ENCODE measurements at regions not wholly inside any gene's neighbourhood (a gene's known extent, or its start where the extent isn't known, plus 50 kb on each side); places are given as distances from the start of the nearest gene placed in this dataset.

- H3K4me3 ChIP-seq (ENCODE audit: low read depth, low read length): no peak overlapping the region
These were observed 879.0 kb downstream of the BRD1 start for GRCh38 chr22:48948575-48949170.

GRCh38 chr22:48947636-48948035 is 880.0 kb downstream of the BRD1 start:
- no peak overlapping the region for H3K4me3 ChIP-seq (ENCODE audit: low read depth, low read length)

DNA sequence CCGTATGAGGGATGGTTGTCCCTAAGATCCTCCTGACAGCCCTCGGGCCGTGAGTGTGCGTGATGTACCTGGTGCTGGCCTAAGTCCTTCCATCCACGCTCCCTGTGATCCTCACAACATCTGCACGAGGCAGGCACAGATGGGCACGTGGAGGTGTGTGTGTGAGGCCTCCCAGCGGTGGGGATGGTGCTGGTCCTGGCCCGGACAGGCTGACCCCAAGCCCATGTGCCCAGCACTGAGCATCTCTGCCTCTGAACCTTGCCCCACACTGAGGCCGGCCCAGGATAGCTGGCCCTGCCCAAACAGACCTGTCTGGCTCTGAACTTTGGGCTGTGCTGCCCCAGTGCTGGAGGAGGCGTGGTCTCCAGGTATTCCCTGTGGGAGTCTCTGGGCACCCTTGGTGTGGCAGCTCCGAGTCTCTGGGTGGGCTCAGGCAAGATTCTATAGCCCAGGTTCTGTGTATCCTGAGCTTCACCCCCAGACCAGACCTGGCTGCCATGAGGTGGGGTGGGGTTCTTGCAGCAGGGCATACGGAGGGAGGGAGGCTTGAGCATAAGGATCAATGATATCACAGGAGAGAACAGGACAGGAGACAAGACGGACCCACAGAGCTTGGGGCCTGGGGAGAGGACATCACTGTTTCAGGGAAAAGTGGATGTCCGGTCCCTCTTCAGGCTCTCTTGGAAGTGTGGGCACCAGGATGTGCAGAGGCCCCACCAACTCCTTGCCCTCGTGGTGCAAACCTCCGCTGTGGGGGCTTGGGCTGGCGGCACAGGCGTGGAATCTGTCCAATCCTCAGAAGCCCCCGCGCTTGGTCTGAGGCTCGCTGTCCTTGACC is 881.8 kb downstream of the BRD1 start:
- no peak overlapping the region for H3K4me3 ChIP-seq (ENCODE audit: low read depth, low read length)

DNA sequence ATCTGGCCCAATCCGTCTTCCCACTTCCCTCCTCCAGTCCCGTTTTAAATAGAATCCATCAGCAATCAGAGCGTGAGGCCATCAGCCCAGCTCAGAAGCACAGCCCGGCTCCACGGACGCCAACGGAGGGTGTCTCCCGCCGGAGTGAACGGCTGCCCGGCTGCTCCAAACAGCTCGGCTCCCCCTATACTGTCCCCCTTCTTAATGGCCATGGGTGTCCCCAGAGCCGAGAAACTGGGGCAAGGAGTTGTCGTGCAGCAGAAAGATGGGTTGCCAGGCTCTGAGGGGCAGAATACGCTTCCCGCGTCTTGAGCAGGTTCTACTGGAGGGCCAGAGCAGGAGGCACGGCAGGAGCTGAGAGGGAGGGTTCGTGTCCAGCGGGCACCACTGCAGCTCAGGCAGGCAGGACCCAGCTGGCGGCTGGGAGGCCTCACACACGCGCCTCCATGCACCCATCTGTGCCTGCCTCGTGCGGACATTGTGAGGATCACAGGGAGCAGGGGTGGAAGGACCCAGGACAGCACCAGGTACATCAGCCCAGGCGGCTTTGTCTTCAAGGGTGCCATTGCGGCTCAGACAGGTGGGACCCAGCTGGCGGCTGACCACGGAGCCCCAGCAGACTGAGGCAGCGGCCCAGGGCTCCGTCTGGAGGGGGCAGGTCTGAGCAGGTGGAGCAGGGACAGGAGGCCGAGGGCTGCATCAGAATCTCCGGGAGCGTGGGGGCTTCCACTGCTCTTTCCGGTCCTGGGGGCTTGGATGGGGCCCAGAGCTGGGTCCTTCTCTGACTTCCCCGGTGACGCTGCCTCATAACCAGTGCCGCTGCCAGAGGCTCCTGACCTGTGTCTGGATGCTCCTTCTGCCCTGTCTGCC is 882.7 kb downstream of the BRD1 start:
- H3K4me3 ChIP-seq (ENCODE audit: low read depth, low read length): no peak overlapping the region

DNA sequence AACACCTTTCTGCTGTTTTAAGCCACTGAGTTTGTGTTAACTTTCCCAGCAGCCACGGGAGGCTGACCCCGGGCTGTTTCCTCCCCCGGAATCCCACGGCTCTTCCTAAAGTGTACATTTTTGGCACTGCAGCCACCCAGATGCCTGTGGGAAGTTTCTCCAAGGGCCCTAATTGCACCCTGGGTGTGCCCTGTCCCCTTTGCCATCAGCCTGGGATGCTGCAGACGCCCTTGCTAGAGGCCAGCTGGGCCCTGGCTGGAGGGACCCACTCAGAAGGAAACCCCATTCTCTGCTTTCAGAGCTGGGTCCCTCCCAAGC is 883.3 kb downstream of the BRD1 start:
- no peak overlapping the region for H3K4me3 ChIP-seq (ENCODE audit: low read depth, low read length)

- H3K4me3 ChIP-seq (ENCODE audit: low read depth, low read length): no peak overlapping the region
These were observed 883.9 kb downstream of the BRD1 start for GRCh38 chr22:48943567-48944432.

DNA sequence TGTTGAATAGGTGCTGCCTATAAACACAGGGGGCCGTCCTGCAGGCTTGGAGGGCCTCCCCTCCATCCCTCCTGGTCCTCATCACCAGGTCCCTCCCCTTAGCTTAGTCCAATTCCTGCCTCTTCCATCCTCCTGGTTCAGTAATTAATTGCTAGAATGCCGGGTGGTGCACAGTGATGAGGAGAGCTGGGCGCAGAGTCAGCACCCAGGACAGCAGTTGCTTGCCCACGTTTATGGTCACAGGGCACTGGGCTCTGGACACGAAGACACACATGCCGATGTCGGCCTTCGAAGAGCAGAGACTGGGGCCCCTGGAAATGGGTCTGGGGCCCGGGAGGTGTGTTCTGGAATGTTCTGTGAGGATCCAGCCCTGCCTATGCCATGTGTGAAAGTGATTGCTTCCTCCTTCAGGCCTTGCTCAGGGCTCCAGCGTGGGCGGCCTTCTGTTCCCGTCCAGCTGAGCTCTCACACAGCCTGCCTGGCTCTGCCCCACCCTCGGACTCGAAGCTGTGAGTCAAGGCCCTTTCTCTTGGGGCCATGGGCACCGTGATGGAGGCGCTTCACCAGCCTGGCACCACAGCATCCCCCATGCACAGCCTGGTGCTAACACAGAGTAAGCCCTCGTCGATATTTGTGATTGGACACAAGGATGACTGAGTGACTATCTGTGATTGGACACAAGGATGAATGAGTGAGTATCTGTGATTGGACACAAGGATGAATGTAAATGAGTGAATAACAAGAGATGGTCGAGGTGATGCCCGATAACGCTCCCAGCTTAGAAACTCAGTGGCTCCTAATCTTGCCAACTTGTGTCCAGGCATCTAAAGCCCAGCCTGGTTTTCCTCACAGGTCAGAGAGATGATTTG is 884.7 kb downstream of the BRD1 start:
- H3K4me3 ChIP-seq (ENCODE audit: low read depth, low read length): no peak overlapping the region

DNA sequence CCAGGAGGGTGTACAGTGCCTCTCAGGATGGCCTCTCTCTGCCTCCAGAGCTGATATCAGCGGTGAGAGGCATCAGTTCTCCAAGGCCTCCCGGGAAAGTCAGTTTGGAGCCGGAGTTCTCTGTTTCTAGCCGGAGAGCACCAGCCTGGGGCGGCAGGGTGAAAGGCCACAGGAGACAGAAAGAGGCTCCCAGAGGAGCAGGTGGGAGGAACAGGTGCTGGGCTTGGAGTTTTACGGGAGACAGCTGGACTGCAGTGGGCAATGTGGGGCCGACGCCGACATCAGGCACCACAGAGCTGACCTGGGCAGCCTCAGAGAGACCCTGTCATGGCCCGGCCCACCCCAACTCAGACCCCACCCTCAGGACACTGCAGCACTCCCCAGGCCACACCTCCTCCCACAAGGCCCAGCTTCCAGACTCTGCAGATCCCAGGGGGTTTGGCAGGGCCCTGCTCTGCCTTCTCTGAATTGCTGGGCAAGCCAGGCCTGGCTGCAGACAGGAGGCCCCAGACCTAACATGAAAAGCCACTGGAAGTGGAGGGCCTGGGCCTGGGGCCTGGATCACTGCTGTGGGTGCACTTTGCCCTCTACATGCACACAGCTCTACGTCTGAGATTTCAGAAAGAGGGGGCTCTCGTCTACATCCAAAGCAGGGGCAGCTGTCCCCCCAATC is 885.6 kb downstream of the BRD1 start:
- H3K4me3 ChIP-seq (ENCODE audit: low read depth, low read length): no peak overlapping the region

DNA sequence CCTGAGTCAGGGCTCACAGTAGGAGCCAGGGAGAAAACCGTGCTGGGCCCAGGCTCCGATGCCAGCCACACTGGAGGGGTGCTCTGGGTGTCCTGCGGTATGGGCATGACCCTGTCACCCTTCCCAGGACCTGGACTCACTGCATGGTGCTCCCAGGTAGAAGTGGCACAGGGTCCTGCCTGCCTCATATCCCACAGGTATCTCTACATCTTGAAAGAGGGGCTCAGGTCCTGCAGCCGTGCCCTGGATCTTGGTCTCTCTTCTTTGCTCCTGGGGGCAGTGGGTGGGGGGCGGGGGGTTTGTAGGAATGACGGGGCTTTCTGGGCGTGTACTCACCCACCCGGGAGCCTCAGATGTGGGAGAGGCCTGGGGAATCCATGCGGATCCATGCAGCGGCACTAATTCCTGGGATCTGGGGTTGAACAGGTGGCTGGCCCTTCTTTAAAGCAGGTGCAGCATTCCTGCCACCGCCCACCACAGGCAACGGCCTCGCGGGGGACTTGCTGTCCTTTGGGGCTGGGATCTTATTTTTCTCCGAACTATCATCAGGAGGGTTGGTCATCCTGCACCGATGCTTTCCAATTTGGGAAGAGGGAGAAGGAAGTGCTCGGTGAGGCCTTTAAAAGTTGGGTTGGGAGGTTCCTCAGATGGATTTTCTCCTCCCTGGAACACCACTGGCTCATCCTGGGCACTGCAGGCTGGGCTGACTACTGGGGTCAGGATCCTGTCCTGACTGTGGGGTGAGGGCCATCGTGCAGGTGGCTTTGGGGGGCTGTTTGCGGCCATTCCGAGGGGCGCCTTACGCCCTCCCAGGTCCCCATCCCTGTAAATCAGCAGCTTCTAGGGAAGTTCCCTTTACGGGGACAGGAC is 886.4 kb downstream of the BRD1 start:
- no peak overlapping the region for H3K4me3 ChIP-seq (ENCODE audit: low read depth, low read length)

DNA sequence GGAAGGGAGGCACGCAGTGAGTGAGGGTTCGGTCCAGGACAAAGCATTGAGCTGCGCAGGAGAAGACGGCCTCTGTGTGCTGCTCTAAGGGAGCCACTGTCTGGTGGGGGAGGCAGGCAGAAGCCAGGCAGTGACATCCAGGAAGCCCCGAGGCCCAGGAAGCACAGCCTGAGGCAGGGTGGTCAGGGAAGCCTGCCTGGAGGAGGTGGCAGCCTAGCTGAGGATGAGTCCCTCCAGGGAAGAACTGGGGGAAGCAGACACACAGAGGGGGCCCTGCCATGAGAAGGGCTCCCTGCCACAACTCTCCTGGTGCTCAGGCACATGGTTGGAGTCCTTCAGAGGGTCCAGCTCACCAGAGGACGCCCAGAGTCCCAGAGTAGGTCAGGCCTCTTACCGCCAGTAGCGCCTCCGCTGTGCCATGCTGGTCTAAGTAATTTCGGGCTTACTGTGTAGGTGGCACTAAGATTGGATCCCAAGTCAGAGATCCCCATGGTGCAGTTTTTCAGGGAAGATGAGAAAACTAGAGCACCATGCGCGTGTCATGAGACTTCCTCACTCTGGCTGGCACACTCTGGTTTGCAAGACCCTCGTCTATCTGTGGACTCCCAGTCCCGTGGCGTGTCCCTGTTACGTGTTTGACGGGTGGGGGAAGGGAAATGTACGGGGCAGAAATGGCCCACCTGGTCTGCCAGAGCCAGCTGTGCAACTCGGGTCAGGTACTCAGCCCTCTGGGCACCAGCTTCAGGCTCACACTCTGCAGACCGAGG is 887.2 kb downstream of the BRD1 start:
- H3K4me3 ChIP-seq (ENCODE audit: low read depth, low read length): no peak overlapping the region

- H3K4me3 ChIP-seq (ENCODE audit: low read depth, low read length): no peak overlapping the region
These were observed 888.0 kb downstream of the BRD1 start for GRCh38 chr22:48939441-48940265.

- H3K4me3 ChIP-seq (ENCODE audit: low read depth, low read length): no peak overlapping the region
These were observed 888.9 kb downstream of the BRD1 start for GRCh38 chr22:48938741-48939140.

- H3K4me3 ChIP-seq (ENCODE audit: low read depth, low read length): no peak overlapping the region
These were observed 890.5 kb downstream of the BRD1 start for GRCh38 chr22:48937032-48937639.

GRCh38 chr22:48936391-48936790 is 891.3 kb downstream of the BRD1 start:
- no peak overlapping the region for H3K4me3 ChIP-seq (ENCODE audit: low read depth, low read length)

- no peak overlapping the region for H3K4me3 ChIP-seq (ENCODE audit: low read depth, low read length)
These were observed 893.2 kb downstream of the BRD1 start for GRCh38 chr22:48934446-48934845.

DNA sequence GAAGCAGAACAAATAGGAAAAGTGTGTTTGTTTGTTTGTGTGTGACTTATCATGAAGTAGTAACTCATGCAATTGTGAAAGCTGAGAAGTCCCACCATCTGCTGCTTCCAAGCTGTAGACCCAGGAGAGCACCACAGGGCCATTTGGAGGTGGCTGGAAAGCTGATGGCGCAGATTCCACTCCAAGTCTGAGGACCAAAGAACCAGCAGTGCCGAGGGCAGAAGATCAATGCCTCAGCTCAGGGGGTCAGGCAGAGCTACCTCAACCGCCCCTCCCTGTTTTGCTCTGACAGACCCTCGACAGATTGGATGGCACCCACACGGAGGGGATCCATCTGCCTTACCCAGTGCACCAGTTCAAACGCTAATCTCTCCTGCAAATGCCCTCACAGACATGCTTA is 896.2 kb downstream of the BRD1 start:
- H3K4me3 ChIP-seq (ENCODE audit: low read depth, low read length): no peak overlapping the region
